K562 (cell line): ENCODE measurements at regions not wholly inside any gene's neighbourhood (a gene's known extent, or its start where the extent isn't known, plus 50 kb on each side); places are given as distances from the start of the nearest gene placed in this dataset.

ENCODE experiments used
- ATF7 ChIP-seq: fragments of 450-650 bp; IDR thresholded peaks from 2 replicates; pipeline ENCODE4 v1.7.1; 2014; ENCODE audit warnings: mild to moderate bottlenecking, moderate library complexity
- GATAD2B ChIP-seq: fragments of 450-650 bp; IDR thresholded peaks from 2 replicates; pipeline ENCODE4 v1.6.1; 2017; ENCODE audit warnings: mild to moderate bottlenecking, borderline replicate concordance
- LEF1 ChIP-seq: fragments of 450-650 bp; IDR thresholded peaks from 2 replicates; pipeline ENCODE4 v1.6.1; 2016; ENCODE audit warnings: mild to moderate bottlenecking
- MTA3 ChIP-seq: fragments of 450-650 bp; formaldehyde crosslinking; IDR thresholded peaks from 2 replicates; pipeline ENCODE4 v1.6.1; 2017; ENCODE audit warnings: mild to moderate bottlenecking, borderline replicate concordance
- PHF8 ChIP-seq: fragments of 200-600 bp; sonication (generic); IDR thresholded peaks from 2 replicates; pipeline ENCODE4 v1.6.1; 2012; ENCODE audit warnings: mixed run types, mild to moderate bottlenecking, inconsistent platforms, low read length, moderate library complexity, borderline replicate concordance
- RAD51 ChIP-seq: fragments of 450-650 bp; IDR thresholded peaks from 2 replicates; pipeline ENCODE4 v1.7.1; 2016; ENCODE audit warnings: low read depth, mild to moderate bottlenecking, borderline replicate concordance
- SRF ChIP-seq, 2 experiments: fragments of 250-450, 450-650 bp in 1 of 2; sonication (Bioruptor Pico) in 1 of 2; sonication (generic) in 1 of 2; formaldehyde crosslinking; IDR thresholded peaks; 2 replicates each; pipeline versions ENCODE4 v1.5.0 to v1.5.1; 2020 to 2022; ENCODE audit warnings: mild to moderate bottlenecking in 1 of 2, missing genetic modification reagents in 1 of 2
- TF ChIP-seq, protein P1 (sequence below), 2 experiments: fragments of 200-800 bp in 1 of 2; sonication (Bioruptor generic) in 1 of 2; sonication (generic) in 1 of 2; formaldehyde crosslinking in 1 of 2; IDR thresholded peaks in 1 of 2; conservative IDR thresholded peaks in 1 of 2; 2 replicates each; pipeline versions ENCODE4 v1.5.0 to v1.6.1; 2016 to 2020; ENCODE audit warnings: missing compliant biosample characterization in 1 of 2, missing genetic modification characterization in 1 of 2, missing genetic modification reagents in 1 of 2
- TF ChIP-seq, protein P2 (sequence below): fragments of 450-650 bp; IDR thresholded peaks from 2 replicates; pipeline ENCODE4 v1.6.1; 2016; ENCODE audit warnings: mild to moderate bottlenecking
- TF ChIP-seq, protein P3 (sequence below): sonication (generic); formaldehyde crosslinking; IDR thresholded peaks from 2 replicates; pipeline ENCODE4 v1.8.1; 2023; ENCODE audit warnings: missing genetic modification reagents, mild to moderate bottlenecking, borderline replicate concordance

DNA sequence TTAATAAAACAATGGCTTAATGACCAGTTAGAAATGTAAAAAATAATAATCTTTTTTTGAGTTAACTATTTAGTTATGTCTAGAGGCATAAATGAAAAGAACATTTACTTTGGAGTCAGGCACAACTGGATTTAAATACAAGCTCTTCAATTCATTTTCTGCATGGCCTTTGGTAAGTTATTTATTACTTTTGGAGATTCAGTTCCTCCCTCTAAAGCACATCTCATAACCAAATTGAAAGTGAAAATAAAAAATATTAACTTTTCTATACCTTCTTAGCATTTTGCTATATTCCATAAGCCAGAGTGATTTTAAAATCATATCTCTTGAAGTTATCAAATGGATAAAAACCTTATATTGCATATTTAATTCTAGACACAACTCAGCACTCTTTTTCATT lies 434.9 kb upstream of the SMARCA2 start (continued):
- TF ChIP-seq, protein P1, sequence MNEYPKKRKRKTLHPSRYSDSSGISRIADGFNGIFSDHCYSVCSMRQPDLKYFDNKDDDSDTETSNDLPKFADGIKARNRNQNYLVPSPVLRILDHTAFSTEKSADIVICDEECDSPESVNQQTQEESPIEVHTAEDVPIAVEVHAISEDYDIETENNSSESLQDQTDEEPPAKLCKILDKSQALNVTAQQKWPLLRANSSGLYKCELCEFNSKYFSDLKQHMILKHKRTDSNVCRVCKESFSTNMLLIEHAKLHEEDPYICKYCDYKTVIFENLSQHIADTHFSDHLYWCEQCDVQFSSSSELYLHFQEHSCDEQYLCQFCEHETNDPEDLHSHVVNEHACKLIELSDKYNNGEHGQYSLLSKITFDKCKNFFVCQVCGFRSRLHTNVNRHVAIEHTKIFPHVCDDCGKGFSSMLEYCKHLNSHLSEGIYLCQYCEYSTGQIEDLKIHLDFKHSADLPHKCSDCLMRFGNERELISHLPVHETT (CRISPR knock-in tag; conservative IDR thresholded peaks at IDR 0.05 in 1 of 2, IDR thresholded peaks at IDR 0.05 in 1 of 2), result no peak
- no peak for TF ChIP-seq PHF8
- TF ChIP-seq SRF (CRISPR knock-in tag; IDR thresholded peaks at IDR 0.05), result no peak
- TF ChIP-seq, protein P2, sequence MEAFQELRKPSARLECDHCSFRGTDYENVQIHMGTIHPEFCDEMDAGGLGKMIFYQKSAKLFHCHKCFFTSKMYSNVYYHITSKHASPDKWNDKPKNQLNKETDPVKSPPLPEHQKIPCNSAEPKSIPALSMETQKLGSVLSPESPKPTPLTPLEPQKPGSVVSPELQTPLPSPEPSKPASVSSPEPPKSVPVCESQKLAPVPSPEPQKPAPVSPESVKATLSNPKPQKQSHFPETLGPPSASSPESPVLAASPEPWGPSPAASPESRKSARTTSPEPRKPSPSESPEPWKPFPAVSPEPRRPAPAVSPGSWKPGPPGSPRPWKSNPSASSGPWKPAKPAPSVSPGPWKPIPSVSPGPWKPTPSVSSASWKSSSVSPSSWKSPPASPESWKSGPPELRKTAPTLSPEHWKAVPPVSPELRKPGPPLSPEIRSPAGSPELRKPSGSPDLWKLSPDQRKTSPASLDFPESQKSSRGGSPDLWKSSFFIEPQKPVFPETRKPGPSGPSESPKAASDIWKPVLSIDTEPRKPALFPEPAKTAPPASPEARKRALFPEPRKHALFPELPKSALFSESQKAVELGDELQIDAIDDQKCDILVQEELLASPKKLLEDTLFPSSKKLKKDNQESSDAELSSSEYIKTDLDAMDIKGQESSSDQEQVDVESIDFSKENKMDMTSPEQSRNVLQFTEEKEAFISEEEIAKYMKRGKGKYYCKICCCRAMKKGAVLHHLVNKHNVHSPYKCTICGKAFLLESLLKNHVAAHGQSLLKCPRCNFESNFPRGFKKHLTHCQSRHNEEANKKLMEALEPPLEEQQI, result no peak
- no peak for TF ChIP-seq MTA3
- TF ChIP-seq, protein P3, sequence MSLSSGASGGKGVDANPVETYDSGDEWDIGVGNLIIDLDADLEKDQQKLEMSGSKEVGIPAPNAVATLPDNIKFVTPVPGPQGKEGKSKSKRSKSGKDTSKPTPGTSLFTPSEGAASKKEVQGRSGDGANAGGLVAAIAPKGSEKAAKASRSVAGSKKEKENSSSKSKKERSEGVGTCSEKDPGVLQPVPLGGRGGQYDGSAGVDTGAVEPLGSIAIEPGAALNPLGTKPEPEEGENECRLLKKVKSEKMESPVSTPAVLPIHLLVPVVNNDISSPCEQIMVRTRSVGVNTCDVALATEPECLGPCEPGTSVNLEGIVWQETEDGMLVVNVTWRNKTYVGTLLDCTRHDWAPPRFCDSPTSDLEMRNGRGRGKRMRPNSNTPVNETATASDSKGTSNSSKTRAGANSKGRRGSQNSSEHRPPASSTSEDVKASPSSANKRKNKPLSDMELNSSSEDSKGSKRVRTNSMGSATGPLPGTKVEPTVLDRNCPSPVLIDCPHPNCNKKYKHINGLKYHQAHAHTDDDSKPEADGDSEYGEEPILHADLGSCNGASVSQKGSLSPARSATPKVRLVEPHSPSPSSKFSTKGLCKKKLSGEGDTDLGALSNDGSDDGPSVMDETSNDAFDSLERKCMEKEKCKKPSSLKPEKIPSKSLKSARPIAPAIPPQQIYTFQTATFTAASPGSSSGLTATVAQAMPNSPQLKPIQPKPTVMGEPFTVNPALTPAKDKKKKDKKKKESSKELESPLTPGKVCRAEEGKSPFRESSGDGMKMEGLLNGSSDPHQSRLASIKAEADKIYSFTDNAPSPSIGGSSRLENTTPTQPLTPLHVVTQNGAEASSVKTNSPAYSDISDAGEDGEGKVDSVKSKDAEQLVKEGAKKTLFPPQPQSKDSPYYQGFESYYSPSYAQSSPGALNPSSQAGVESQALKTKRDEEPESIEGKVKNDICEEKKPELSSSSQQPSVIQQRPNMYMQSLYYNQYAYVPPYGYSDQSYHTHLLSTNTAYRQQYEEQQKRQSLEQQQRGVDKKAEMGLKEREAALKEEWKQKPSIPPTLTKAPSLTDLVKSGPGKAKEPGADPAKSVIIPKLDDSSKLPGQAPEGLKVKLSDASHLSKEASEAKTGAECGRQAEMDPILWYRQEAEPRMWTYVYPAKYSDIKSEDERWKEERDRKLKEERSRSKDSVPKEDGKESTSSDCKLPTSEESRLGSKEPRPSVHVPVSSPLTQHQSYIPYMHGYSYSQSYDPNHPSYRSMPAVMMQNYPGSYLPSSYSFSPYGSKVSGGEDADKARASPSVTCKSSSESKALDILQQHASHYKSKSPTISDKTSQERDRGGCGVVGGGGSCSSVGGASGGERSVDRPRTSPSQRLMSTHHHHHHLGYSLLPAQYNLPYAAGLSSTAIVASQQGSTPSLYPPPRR, result no peak
- no peak for TF ChIP-seq RAD51
- no peak for TF ChIP-seq LEF1
- TF ChIP-seq ATF7, result no peak
- TF ChIP-seq GATAD2B, result no peak
